ENCODE measurements at regions not wholly inside any gene's neighbourhood (a gene's known extent, or its start where the extent isn't known, plus 50 kb on each side); places are given as distances from the start of the nearest gene placed in this dataset.

DNA sequence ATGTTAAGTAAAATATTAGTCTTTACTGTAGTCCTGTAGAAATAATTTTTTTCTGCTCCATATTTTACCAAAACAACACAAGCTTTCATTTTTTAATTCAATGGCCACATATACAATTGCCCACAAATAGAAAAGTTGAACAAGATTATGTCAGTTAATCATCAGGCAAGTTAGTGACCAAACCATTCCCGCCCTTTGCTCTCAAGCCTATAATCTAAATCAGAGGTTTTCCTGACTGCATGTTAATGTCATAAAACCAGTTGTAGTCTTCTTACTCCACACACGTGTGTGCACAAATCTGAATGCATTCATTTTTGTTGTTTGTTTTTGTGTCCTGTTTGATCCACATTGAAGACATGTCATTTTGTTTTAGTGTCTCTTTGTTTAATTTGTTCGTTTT is 1357.7 kb upstream of the GJE1 start:
- TF ChIP-seq SUZ12 (IDR thresholded peaks at IDR 0.05; ENCODE audit: extremely low read depth, insufficient read depth, insufficient read length) (no peak), YY1 (IDR thresholded peaks at IDR 0.05; ENCODE audit: insufficient read depth, insufficient read length) (no peak)
